B cell (primary cell): ENCODE measurements at regions not wholly inside any gene's neighbourhood (a gene's known extent, or its start where the extent isn't known, plus 50 kb on each side); places are given as distances from the start of the nearest gene placed in this dataset.

Source experiments
- ATAC-seq: fragments of 200-7000 bp; cut with Tn5 transposase; one replicate; pipeline ENCODE4 v1.10.0; 2021; ENCODE audit warnings: low read depth, mild to moderate bottlenecking, moderate number of reproducible peaks, moderate library complexity
- CTCF ChIA-PET: fragments of 350-600 bp; sonication (Branson Sonifier 250); formaldehyde crosslinking; loops from one replicate; lab custom pipeline; 2021; ENCODE audit warnings: antibody characterized with exemption, inconsistent platforms; lab: Charles Lee
- POLR2A ChIA-PET: fragments of 350-600 bp; sonication (Branson Sonifier 250); formaldehyde crosslinking; loops from one replicate; lab custom pipeline; 2021; ENCODE audit warnings: antibody characterized with exemption; lab: Charles Lee
- DNase-seq: peaks from one replicate; pipeline ENCODE4 v3.0.0; 2013
- H2AFZ ChIP-seq: 2 replicates; pipeline ENCODE4 v1.6.1; 2012; ENCODE audit warnings: mild to moderate bottlenecking, low read depth, low read length; ENCODE audit not compliant: insufficient read depth, poor library complexity, severe bottlenecking
- H3K27ac ChIP-seq, 2 donors: 1 replicate in 1 of 2; 2 replicates in 1 of 2; pipeline ENCODE4 v1.5.1; 2012 to 2013; ENCODE audit warnings: low read length in 2 of 2, mild to moderate bottlenecking in 2 of 2, moderate library complexity in 1 of 2
- H3K27me3 ChIP-seq, 4 experiments: fragments of 200-600 bp in 1 of 4; sonication (generic) in 1 of 4; replicated peaks in 1 of 4; 1 replicate in 2 of 4; 2 replicates in 2 of 4; pipeline versions ENCODE4 v1.6.1 to v1.7.0; 2013 to 2016; ENCODE audit warnings: low read length in 3 of 4, mild to moderate bottlenecking in 2 of 4, mixed read lengths in 1 of 4, moderate library complexity in 1 of 4; ENCODE audit not compliant: insufficient read depth in 4 of 4, control insufficient read depth in 3 of 4; ENCODE audit errors: control extremely low read depth in 1 of 4
- H3K36me3 ChIP-seq, 2 experiments: replicated peaks in 1 of 2; 1 replicate in 1 of 2; 2 replicates in 1 of 2; pipeline versions ENCODE4 v1.6.1 to v1.7.1; 2013; ENCODE audit warnings: low read length in 1 of 2; ENCODE audit not compliant: insufficient read depth in 2 of 2, control insufficient read depth in 1 of 2; ENCODE audit errors: control extremely low read depth in 1 of 2, extremely low read depth in 1 of 2
- H3K4me1 ChIP-seq, 2 donors: fragments of 200-600 bp in 1 of 2; sonication (generic) in 1 of 2; 1 replicate in 1 of 2; 2 replicates in 1 of 2; pipeline versions ENCODE4 v1.5.1 to v1.6.1; 2013 to 2017; ENCODE audit warnings: low read length in 2 of 2; ENCODE audit not compliant: control insufficient read depth in 2 of 2, insufficient read depth in 2 of 2
- H3K4me2 ChIP-seq: replicated peaks from 2 replicates; pipeline ENCODE3; 2012; ENCODE audit warnings: mild to moderate bottlenecking, low read depth, low read length; ENCODE audit not compliant: poor library complexity, severe bottlenecking
- H3K4me3 ChIP-seq, 5 experiments: fragments of 200-600 bp in 1 of 5; sonication (generic) in 1 of 5; 1 replicate in 3 of 5; 2 replicates in 2 of 5; pipeline versions ENCODE4 v1.5.1 to v1.7.0; 2011 to 2016; ENCODE audit warnings: low read length in 4 of 5, mild to moderate bottlenecking in 4 of 5, low read depth in 2 of 5, control low read depth in 1 of 5, moderate library complexity in 1 of 5; ENCODE audit not compliant: insufficient read depth in 1 of 5; ENCODE audit errors: control extremely low read depth in 1 of 5, extremely low read depth in 1 of 5
- H3K79me2 ChIP-seq: fragments of 200-600 bp; sonication (generic); one replicate; pipeline ENCODE4 v1.6.0; 2016; ENCODE audit warnings: low read length; ENCODE audit not compliant: control insufficient read depth, insufficient read depth
- H3K9ac ChIP-seq: fragments of 200-600 bp; sonication (generic); 2 replicates; pipeline ENCODE4 v1.6.1; 2017; ENCODE audit warnings: mild to moderate bottlenecking, low read length, moderate library complexity
- H3K9me3 ChIP-seq, 3 donors: one replicate each; pipeline versions ENCODE4 v1.6.1 to v1.7.1; 2013; ENCODE audit warnings: low read length in 2 of 3; ENCODE audit not compliant: control insufficient read depth in 2 of 3, insufficient read depth in 1 of 3; ENCODE audit errors: control extremely low read depth in 1 of 3
- H4K20me1 ChIP-seq: 2 replicates; pipeline ENCODE4 v1.6.0; 2012; ENCODE audit warnings: mild to moderate bottlenecking, low read length; ENCODE audit not compliant: insufficient read depth, control insufficient read depth, poor library complexity, severe bottlenecking
- H3K27ac Mint-ChIP-seq: one replicate; pipeline ENCODE4 v1.8.0; 2021; ENCODE audit warnings: mixed read lengths
- H3K27me3 Mint-ChIP-seq: one replicate; pipeline ENCODE4 v1.8.0; 2021; ENCODE audit warnings: mixed read lengths
- H3K4me1 Mint-ChIP-seq: one replicate; pipeline ENCODE4 v1.8.0; 2021; ENCODE audit warnings: mixed read lengths
- H3K4me3 Mint-ChIP-seq: one replicate; pipeline ENCODE4 v1.8.0; 2021; ENCODE audit warnings: mixed read lengths
- H3K9me3 Mint-ChIP-seq: one replicate; pipeline ENCODE4 v1.8.0; 2022; ENCODE audit warnings: mixed read lengths; ENCODE audit not compliant: insufficient read depth
- EZH2 ChIP-seq: IDR thresholded peaks from 2 replicates; pipeline ENCODE4 v1.6.1; 2012; ENCODE audit warnings: borderline replicate concordance, low read depth, mild to moderate bottlenecking, moderate library complexity, low read length; ENCODE audit not compliant: insufficient read depth, poor library complexity, severe bottlenecking
- WGBS: methylation state at CpG from one replicate; pipeline ENCODE4 v1.1.5; 2013; ENCODE audit warnings: missing lambda C conversion rate; ENCODE audit not compliant: insufficient coverage; 5-methylcytosine and 5-hydroxymethylcytosine counted together
- intact Hi-C: fragments of 100-400 bp; cut with micrococcal nuclease; formaldehyde crosslinking; loops from one replicate; pipeline ENCODE4 v1.10.0; 2022
- TF ChIP-seq, protein P1 (sequence below): fragments of 200-600 bp; IDR thresholded peaks from one replicate; pipeline ENCODE4 v1.8.0; 2022; ENCODE audit warnings: antibody characterized with exemption, mild to moderate bottlenecking

DNA sequence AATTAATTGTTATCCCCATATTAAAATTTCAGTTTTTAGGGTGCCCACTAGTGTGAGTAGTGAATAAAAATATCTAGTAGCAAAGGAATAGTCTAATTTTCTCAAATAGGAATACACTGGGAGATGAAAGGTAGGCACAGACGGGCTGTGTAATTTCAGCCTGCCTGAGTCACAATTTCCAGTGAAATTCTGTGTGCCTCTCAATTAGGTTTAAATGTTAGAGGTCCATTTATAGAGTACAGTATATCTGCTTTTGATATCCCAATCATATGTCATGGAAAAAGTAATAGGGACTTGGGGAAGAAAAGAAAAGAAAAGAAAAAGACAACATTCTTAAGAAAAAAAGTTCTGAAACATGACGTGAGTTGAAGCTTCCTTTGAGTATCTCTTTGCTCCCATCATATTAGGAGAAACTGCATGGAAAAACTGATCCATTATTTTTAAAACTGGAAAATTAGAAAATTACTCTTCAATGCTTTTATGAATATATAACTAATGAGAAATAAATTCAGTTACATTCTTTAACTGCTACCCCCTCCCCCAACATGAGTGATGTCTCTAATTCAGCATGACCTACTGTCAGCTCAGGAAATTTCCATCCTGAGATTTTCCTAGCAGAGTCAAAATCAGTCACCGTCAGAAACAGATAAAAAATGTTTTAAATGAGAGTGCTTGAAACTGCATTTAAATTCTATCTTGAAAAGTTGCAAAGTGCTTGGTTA, 473.8 kb upstream of the HSF2 start:
- Histone ChIP-seq H3K9me3 (no peaks in the 10 kb centered on the region), H3K4me2 (no peak overlapping the region), H3K4me3 (no peak overlapping the region), H3K9ac (no peak overlapping the region), H3K27ac (no peak overlapping the region), H3K27me3 (no peaks in the 10 kb centered on the region), H3K36me3 (no peaks in the 10 kb centered on the region), H3K79me2 (no peaks in the 10 kb centered on the region), H4K20me1 (no peaks in the 10 kb centered on the region), H2AFZ (no peak overlapping the region), H3K4me1 (no peaks in the 10 kb centered on the region)
- ChIA-PET CTCF (no interaction called here), POLR2A (no interaction called here)
- WGBS, result no CpG with 5 or more reads among the region's 3 CpGs
- H3K4me3 Mint-ChIP-seq, result no peak overlapping the region
- H3K9me3 Mint-ChIP-seq, result no peaks in the 10 kb centered on the region
- TF ChIP-seq EZH2, result no peak
- TF ChIP-seq, protein P1, sequence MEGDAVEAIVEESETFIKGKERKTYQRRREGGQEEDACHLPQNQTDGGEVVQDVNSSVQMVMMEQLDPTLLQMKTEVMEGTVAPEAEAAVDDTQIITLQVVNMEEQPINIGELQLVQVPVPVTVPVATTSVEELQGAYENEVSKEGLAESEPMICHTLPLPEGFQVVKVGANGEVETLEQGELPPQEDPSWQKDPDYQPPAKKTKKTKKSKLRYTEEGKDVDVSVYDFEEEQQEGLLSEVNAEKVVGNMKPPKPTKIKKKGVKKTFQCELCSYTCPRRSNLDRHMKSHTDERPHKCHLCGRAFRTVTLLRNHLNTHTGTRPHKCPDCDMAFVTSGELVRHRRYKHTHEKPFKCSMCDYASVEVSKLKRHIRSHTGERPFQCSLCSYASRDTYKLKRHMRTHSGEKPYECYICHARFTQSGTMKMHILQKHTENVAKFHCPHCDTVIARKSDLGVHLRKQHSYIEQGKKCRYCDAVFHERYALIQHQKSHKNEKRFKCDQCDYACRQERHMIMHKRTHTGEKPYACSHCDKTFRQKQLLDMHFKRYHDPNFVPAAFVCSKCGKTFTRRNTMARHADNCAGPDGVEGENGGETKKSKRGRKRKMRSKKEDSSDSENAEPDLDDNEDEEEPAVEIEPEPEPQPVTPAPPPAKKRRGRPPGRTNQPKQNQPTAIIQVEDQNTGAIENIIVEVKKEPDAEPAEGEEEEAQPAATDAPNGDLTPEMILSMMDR, result no peak
- ATAC-seq (no peak), DNase-seq (no peak)
- no peaks in the 10 kb centered on the region for H3K27me3 Mint-ChIP-seq
- no peak overlapping the region for H3K27ac Mint-ChIP-seq
- no peaks in the 10 kb centered on the region for H3K4me1 Mint-ChIP-seq
- intact Hi-C loops, result no loop called here

DNA sequence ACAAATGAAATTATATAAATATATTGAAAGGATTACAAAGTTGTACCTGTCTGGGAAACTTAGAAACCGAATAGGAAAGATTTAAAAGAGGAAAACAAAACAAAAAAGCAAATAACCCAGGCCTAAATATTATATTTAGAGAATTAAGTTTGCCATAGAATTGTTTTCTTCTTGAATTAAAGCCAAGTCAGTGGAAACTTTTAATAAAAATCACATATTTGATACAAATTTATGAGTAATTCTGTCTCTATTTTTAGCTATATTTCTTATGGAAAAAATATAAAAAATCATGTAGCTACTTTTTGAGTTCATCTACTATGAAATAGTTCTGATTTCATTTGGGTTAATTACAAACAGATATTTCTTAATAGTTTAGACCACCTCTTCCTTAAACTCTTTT, 470.2 kb upstream of the HSF2 start:
- Mint-ChIP-seq H3K27me3 (no peaks in the 10 kb centered on the region), H3K9me3 (no peaks in the 10 kb centered on the region), H3K27ac (no peak overlapping the region), H3K4me3 (no peak overlapping the region), H3K4me1 (no peaks in the 10 kb centered on the region)
- Histone ChIP-seq H3K4me1 (no peaks in the 10 kb centered on the region), H3K4me3 (no peak overlapping the region), H3K9ac (no peak overlapping the region), H3K36me3 (no peaks in the 10 kb centered on the region), H2AFZ (no peak overlapping the region), H3K27ac (no peak overlapping the region), H3K27me3 (no peaks in the 10 kb centered on the region), H3K9me3 (no peaks in the 10 kb centered on the region), H4K20me1 (no peaks in the 10 kb centered on the region), H3K79me2 (no peaks in the 10 kb centered on the region), H3K4me2 (no peak overlapping the region)
- DNase-seq, result no peak
- intact Hi-C loops, result no loop called here
- no peak for ATAC-seq
- ChIA-PET CTCF (no interaction called here), POLR2A (no interaction called here)
- TF ChIP-seq, protein P1, result no peak
- TF ChIP-seq EZH2, result no peak
- WGBS, result no CpG with 5 or more reads among the region's 1 CpG
